LNCAP (cell line): ENCODE measurements at regions not wholly inside any gene's neighbourhood (a gene's known extent, or its start where the extent isn't known, plus 50 kb on each side); places are given as distances from the start of the nearest gene placed in this dataset.

ENCODE experiments used
- CTCF ChIP-seq: fragments of 450-650 bp; IDR thresholded peaks from 2 replicates; pipeline ENCODE4 v1.5.1; 2017; ENCODE audit warnings: mild to moderate bottlenecking

GRCh38 chr10:130230036-130230435 is 93.8 kb downstream of the GLRX3 start:
- no peak for TF ChIP-seq CTCF

- TF ChIP-seq CTCF, result no peak
Observed at GRCh38 chr10:130230611-130231010, 94.4 kb downstream of the GLRX3 start.

GRCh38 chr10:130231251-130231741 is 95.1 kb downstream of the GLRX3 start:
- no peak for TF ChIP-seq CTCF

- TF ChIP-seq CTCF, result no peak
Observed at GRCh38 chr10:130232166-130233034, 96.2 kb downstream of the GLRX3 start.

GRCh38 chr10:130233035-130233360 is 96.8 kb downstream of the GLRX3 start:
- no peak for TF ChIP-seq CTCF

GRCh38 chr10:130233426-130233825 is 97.2 kb downstream of the GLRX3 start:
- TF ChIP-seq CTCF, result no peak

- TF ChIP-seq CTCF, result no peak
Observed at GRCh38 chr10:130234171-130234965, 98.2 kb downstream of the GLRX3 start.
